KOPT-K1 (cell line): ENCODE measurements at regions not wholly inside any gene's neighbourhood (a gene's known extent, or its start where the extent isn't known, plus 50 kb on each side); places are given as distances from the start of the nearest gene placed in this dataset.

ENCODE experiments used
- H3K27ac ChIP-seq: fragments of 200-600 bp; sonication (generic); 2 replicates; pipeline ENCODE4 v1.5.1; 2016; ENCODE audit warnings: antibody characterized with exemption, mild to moderate bottlenecking, low read depth, low read length; ENCODE audit not compliant: poor library complexity, severe bottlenecking
- H3K36me3 ChIP-seq: fragments of 200-600 bp; sonication (generic); 2 replicates; pipeline ENCODE4 v1.5.1; 2017; ENCODE audit warnings: antibody characterized with exemption, mild to moderate bottlenecking, low read length, moderate library complexity; ENCODE audit not compliant: insufficient read depth
- H3K9me3 ChIP-seq: fragments of 200-600 bp; sonication (generic); 2 replicates; pipeline ENCODE4 v1.5.1; 2017; ENCODE audit warnings: antibody characterized with exemption, low read length, mild to moderate bottlenecking; ENCODE audit not compliant: insufficient read depth, poor library complexity, severe bottlenecking

GRCh38 chr18:46343931-46344372, 239.8 kb downstream of the HAUS1 start:
- Histone ChIP-seq H3K27ac (no peak overlapping the region), H3K9me3 (no peaks in the 10 kb centered on the region), H3K36me3 (no peaks in the 10 kb centered on the region)

DNA sequence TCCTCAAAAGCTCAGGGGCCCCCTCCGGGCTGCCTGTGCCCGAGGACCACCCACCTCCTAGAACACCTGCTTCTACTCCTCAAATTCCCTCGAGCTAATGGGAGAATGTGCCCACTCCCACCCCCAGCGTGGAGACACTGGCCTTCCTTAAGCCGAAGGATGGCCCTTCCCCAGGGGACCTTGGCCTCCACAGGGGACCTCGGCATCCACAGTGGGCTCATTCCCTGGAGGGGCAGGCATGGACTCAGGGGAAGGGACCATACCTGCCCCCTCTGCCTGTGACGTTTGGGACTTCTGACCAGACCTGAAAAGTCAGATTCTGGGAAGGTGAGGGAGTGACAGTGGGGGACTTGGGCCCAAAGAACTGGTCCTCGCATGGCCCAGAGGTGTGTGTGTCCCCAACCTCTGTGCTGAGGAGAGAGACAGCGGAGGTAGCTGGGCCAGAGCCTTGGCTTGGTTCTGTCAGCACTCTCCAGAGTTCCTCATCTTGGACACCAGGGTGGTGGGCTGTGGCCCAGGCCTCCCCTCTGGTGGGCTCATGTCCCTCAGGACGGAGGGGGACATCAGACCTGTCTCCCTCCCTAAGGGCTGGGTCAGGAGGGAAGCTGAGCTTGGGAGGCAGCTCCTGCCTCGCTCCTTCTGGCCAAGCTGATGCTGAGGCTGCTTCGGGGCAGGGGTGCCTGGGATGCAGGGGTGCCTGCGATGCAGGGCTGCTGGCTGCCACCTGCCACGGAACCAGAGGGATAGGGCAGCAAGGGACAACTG, 240.4 kb downstream of the HAUS1 start:
- Histone ChIP-seq H3K9me3 (no peaks in the 10 kb centered on the region), H3K27ac (no peak overlapping the region), H3K36me3 (no peaks in the 10 kb centered on the region)

DNA sequence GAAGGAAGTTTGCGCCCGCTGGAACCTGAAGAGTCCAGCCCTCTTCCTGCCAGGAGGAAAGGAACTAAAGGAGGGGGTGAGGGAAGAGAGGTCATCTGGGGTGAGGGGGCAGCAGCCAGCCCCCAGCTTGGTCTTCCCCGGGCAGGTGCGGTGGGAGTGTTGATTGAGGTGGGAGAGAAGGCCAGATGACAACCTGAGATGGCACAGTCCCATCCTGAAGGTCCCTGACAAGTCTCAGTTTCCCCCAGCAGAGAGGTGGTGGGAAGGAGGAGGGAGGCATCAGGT, 240.9 kb downstream of the HAUS1 start:
- Histone ChIP-seq H3K27ac (no peak overlapping the region), H3K36me3 (no peaks in the 10 kb centered on the region), H3K9me3 (no peaks in the 10 kb centered on the region)

DNA sequence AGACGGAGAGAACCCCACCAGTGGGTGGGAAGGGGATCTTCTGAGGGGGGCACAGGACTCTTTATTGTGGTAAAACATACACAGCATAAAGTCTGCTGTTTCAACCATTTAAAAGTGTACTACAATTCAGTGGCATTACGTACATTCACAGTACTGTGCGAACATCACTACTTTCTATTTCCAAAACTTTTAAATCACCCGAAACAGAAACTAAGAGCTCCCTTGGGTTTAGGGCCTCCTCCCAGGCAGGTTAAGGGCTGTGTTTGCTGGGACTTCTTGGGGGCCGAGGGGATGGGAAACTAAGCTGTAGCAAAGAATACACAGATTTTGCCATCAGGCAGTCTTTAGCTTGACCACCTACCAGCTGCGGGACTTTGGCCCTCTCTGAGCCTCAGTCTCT, 242.0 kb downstream of the HAUS1 start:
- Histone ChIP-seq H3K9me3 (no peaks in the 10 kb centered on the region), H3K27ac (no peak overlapping the region), H3K36me3 (no peaks in the 10 kb centered on the region)

GRCh38 chr18:46346896-46347630, 242.9 kb downstream of the HAUS1 start:
- no peaks in the 10 kb centered on the region for H3K36me3 ChIP-seq
- H3K27ac ChIP-seq: no peak overlapping the region
- no peaks in the 10 kb centered on the region for H3K9me3 ChIP-seq

DNA sequence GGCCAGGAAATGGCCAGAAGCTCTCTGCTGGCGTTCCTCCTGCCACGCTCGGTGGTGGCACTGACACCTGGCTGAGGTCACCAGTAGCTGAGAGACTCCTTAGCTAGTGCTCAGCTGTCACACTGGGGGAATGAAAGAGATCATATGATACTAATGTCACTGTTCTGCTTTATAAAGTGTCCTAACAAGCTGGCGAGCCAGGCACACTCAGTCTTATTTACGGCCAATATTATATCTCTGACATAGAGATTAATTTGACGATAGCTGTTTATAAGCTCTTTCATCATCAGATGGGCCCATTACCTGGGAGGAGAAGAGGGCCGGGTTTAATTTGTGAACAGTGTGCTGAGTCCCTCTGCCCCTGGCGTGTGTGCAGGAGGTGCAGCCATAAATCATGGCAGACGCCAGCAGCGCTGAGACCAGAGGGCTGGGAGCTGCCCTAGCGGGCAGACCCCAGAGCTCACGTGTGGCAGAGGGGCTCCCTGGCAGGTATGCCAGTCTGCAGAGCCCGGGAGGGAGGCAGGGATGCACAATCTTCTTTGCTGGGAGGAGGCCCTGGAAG, 246.5 kb downstream of the HAUS1 start:
- Histone ChIP-seq H3K9me3 (no peaks in the 10 kb centered on the region), H3K36me3 (no peaks in the 10 kb centered on the region), H3K27ac (no peak overlapping the region)

DNA sequence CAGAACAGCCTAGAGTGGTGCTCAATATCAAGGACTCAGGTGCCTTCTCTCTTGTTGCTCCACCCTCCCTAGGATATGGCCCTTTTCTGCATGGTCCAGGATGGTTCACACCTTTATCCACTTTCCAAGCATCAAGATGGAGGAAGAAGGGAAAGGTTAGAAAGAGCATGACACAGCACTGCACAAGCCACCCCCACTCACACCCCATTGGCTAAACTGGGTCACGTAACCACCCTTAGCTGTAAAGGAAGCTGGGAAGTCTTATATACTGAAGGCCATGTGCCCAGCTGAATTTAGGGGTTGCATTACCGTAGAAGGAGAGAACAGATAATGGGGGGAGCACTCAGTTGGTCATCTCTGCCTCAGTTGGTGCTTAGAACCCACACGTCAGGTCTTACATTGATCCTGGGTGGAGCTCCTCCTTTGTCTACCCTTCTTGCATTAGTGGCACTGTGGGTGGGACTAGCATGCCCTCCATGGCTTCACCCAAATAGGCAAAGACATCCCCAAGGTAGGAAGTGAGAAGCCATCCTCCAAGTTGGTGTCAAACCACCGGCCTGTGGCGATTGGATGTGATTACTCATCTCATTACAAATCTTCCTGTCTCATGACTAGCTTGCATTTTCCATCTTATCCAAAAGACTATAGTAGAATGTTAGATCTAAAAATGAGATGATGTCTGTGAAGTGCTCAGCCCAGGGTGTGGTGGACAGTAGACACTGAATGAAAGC, 248.5 kb downstream of the HAUS1 start:
- no peak overlapping the region for H3K27ac ChIP-seq
- H3K36me3 ChIP-seq: no peaks in the 10 kb centered on the region
- H3K9me3 ChIP-seq: no peaks in the 10 kb centered on the region

- no peaks in the 10 kb centered on the region for H3K36me3 ChIP-seq
- no peaks in the 10 kb centered on the region for H3K9me3 ChIP-seq
- H3K27ac ChIP-seq: no peak overlapping the region
These were observed 249.3 kb downstream of the HAUS1 start for GRCh38 chr18:46353460-46353859.

GRCh38 chr18:46356278-46357033, 252.3 kb downstream of the HAUS1 start:
- H3K36me3 ChIP-seq: no peaks in the 10 kb centered on the region
- H3K9me3 ChIP-seq: no peaks in the 10 kb centered on the region
- H3K27ac ChIP-seq: no peak overlapping the region

DNA sequence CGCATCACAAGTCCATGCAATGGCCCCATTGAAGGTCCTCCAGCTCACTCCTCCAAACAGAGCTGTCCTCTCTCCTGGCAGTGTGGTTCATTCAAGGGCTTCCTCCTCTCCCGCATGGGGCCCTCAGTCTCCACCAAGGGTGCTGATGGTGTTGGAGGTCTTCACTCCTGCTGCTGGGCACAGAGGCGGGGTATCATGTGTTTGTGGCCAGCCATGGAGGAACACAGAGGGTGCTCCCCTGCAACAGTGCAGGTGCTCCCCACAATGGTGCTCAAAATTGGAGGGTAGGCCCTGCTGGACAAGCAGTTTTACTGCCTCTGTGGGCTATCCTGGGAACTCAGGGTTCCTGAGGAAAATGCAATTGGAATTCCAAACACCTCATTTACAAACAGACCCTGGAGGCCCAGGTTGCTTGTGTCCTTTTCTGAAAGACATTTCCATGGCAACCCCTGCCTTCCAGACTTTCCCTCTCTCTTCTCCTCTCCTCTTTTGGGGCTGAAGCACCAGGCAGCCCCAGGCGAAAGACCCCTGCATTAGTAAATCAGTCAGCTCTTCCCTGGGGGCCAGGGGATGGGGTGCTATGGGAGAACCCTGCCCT, 256.0 kb downstream of the HAUS1 start:
- H3K36me3 ChIP-seq: no peaks in the 10 kb centered on the region
- H3K27ac ChIP-seq: no peak overlapping the region
- no peaks in the 10 kb centered on the region for H3K9me3 ChIP-seq

GRCh38 chr18:46360866-46361265, 256.7 kb downstream of the HAUS1 start:
- Histone ChIP-seq H3K27ac (no peak overlapping the region), H3K9me3 (no peaks in the 10 kb centered on the region), H3K36me3 (no peaks in the 10 kb centered on the region)

GRCh38 chr18:46362533-46362932, 258.3 kb downstream of the HAUS1 start:
- Histone ChIP-seq H3K36me3 (no peaks in the 10 kb centered on the region), H3K27ac (no peak overlapping the region), H3K9me3 (no peaks in the 10 kb centered on the region)

DNA sequence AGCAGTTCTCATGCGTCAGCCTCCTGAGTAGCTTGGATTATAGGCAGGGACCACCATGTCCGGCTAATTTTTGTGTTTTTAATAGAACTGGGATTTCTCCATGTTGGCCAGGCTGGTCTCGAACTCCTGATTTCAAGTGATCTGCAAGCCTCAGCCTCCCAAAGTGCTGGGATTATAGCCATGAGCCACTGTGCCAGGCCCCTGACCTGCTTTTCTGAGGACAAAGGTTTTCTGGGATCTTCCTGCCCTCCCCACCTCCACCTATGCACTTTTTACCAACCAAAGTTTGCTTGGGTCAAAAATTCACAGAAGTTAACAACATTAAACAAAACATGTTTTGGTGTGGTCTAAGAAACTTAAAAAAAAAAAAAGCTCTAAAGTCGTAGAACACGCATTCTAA, 259.9 kb downstream of the HAUS1 start:
- H3K36me3 ChIP-seq: no peaks in the 10 kb centered on the region
- H3K9me3 ChIP-seq: no peaks in the 10 kb centered on the region
- no peak overlapping the region for H3K27ac ChIP-seq

- Histone ChIP-seq H3K27ac (no peak overlapping the region), H3K9me3 (peaks cover 9% of the 10 kb centered on the region), H3K36me3 (no peaks in the 10 kb centered on the region)
These were observed 262.0 kb downstream of the HAUS1 start for GRCh38 chr18:46366201-46366600.
